IPS-18a (cell line): ENCODE measurements at regions not wholly inside any gene's neighbourhood (a gene's known extent, or its start where the extent isn't known, plus 50 kb on each side); places are given as distances from the start of the nearest gene placed in this dataset.

Experiments used
- H3K27ac ChIP-seq: one replicate; pipeline ENCODE4 v1.5.1; 2013; ENCODE audit warnings: low read length
- H3K27me3 ChIP-seq: one replicate; pipeline ENCODE4 v1.6.1; 2013; ENCODE audit warnings: mild to moderate bottlenecking, low read length; ENCODE audit not compliant: control insufficient read depth, insufficient read depth
- H3K36me3 ChIP-seq: one replicate; pipeline ENCODE4 v1.6.1; 2013; ENCODE audit warnings: low read depth, low read length; ENCODE audit not compliant: control insufficient read depth
- H3K4me1 ChIP-seq: one replicate; pipeline ENCODE4 v1.6.1; 2013; ENCODE audit warnings: low read depth, low read length; ENCODE audit not compliant: control insufficient read depth
- H3K4me3 ChIP-seq: one replicate; pipeline ENCODE4 v1.5.1; 2013; ENCODE audit warnings: low read length
- H3K9ac ChIP-seq: one replicate; pipeline ENCODE4 v1.6.1; 2013; ENCODE audit warnings: mild to moderate bottlenecking, low read length, moderate library complexity
- H3K9me3 ChIP-seq: one replicate; pipeline ENCODE4 v1.6.1; 2013; ENCODE audit warnings: low read depth, low read length; ENCODE audit not compliant: control insufficient read depth

- Histone ChIP-seq H3K4me3 (no peak overlapping the region), H3K9me3 (no peaks in the 10 kb centered on the region), H3K9ac (no peak overlapping the region), H3K4me1 (no peaks in the 10 kb centered on the region), H3K36me3 (no peaks in the 10 kb centered on the region), H3K27ac (no peak overlapping the region), H3K27me3 (no peaks in the 10 kb centered on the region)
Observed at GRCh38 chr21:36579898-36580297, 100.0 kb upstream of the CLDN14 start.

GRCh38 chr21:36582271-36582670 is 102.3 kb upstream of the CLDN14 start:
- Histone ChIP-seq H3K27me3 (no peaks in the 10 kb centered on the region), H3K9me3 (no peaks in the 10 kb centered on the region), H3K4me1 (no peaks in the 10 kb centered on the region), H3K27ac (no peak overlapping the region), H3K9ac (no peak overlapping the region), H3K36me3 (no peaks in the 10 kb centered on the region), H3K4me3 (no peak overlapping the region)

GRCh38 chr21:36583591-36583990 is 103.7 kb upstream of the CLDN14 start:
- no peak overlapping the region for H3K27ac ChIP-seq
- no peaks in the 10 kb centered on the region for H3K36me3 ChIP-seq
- H3K27me3 ChIP-seq: no peaks in the 10 kb centered on the region
- H3K9me3 ChIP-seq: no peaks in the 10 kb centered on the region
- H3K4me1 ChIP-seq: no peaks in the 10 kb centered on the region
- no peak overlapping the region for H3K4me3 ChIP-seq
- no peak overlapping the region for H3K9ac ChIP-seq

GRCh38 chr21:36584980-36585940 is 105.3 kb upstream of the CLDN14 start:
- no peaks in the 10 kb centered on the region for H3K36me3 ChIP-seq
- H3K9ac ChIP-seq: no peak overlapping the region
- no peaks in the 10 kb centered on the region for H3K27me3 ChIP-seq
- no peaks in the 10 kb centered on the region for H3K4me1 ChIP-seq
- H3K27ac ChIP-seq: no peak overlapping the region
- no peak overlapping the region for H3K4me3 ChIP-seq
- no peaks in the 10 kb centered on the region for H3K9me3 ChIP-seq

- Histone ChIP-seq H3K4me1 (no peaks in the 10 kb centered on the region), H3K9me3 (no peaks in the 10 kb centered on the region), H3K27ac (no peak overlapping the region), H3K9ac (no peak overlapping the region), H3K36me3 (no peaks in the 10 kb centered on the region), H3K27me3 (no peaks in the 10 kb centered on the region), H3K4me3 (no peak overlapping the region)
Observed at GRCh38 chr21:36587388-36587787, 107.5 kb upstream of the CLDN14 start.

GRCh38 chr21:36589352-36589971 is 109.5 kb upstream of the SIM2 start:
- no peak overlapping the region for H3K4me3 ChIP-seq
- H3K9me3 ChIP-seq: no peaks in the 10 kb centered on the region
- no peaks in the 10 kb centered on the region for H3K27me3 ChIP-seq
- no peak overlapping the region for H3K9ac ChIP-seq
- H3K27ac ChIP-seq: no peak overlapping the region
- H3K4me1 ChIP-seq: no peaks in the 10 kb centered on the region
- no peaks in the 10 kb centered on the region for H3K36me3 ChIP-seq

- Histone ChIP-seq H3K27ac (no peak overlapping the region), H3K4me3 (no peak overlapping the region), H3K27me3 (no peaks in the 10 kb centered on the region), H3K9me3 (no peaks in the 10 kb centered on the region), H3K9ac (no peak overlapping the region), H3K36me3 (no peaks in the 10 kb centered on the region), H3K4me1 (no peaks in the 10 kb centered on the region)
Observed at GRCh38 chr21:36591326-36591970, 107.5 kb upstream of the SIM2 start.

GRCh38 chr21:36596174-36596573 is 102.7 kb upstream of the SIM2 start:
- Histone ChIP-seq H3K9me3 (no peaks in the 10 kb centered on the region), H3K4me3 (no peak overlapping the region), H3K27me3 (no peaks in the 10 kb centered on the region), H3K4me1 (no peaks in the 10 kb centered on the region), H3K36me3 (no peaks in the 10 kb centered on the region), H3K9ac (no peak overlapping the region), H3K27ac (no peak overlapping the region)

- no peaks in the 10 kb centered on the region for H3K9me3 ChIP-seq
- no peaks in the 10 kb centered on the region for H3K4me1 ChIP-seq
- H3K9ac ChIP-seq: no peak overlapping the region
- no peaks in the 10 kb centered on the region for H3K27me3 ChIP-seq
- no peaks in the 10 kb centered on the region for H3K36me3 ChIP-seq
- H3K4me3 ChIP-seq: no peak overlapping the region
- no peak overlapping the region for H3K27ac ChIP-seq
Observed at GRCh38 chr21:36601362-36601761, 97.6 kb upstream of the SIM2 start.

- Histone ChIP-seq H3K9ac (no peak overlapping the region), H3K4me1 (no peaks in the 10 kb centered on the region), H3K36me3 (no peaks in the 10 kb centered on the region), H3K4me3 (no peak overlapping the region), H3K27ac (no peak overlapping the region), H3K9me3 (no peaks in the 10 kb centered on the region), H3K27me3 (no peaks in the 10 kb centered on the region)
Observed at GRCh38 chr21:36602735-36603134, 96.2 kb upstream of the SIM2 start.

GRCh38 chr21:36603221-36603620 is 95.7 kb upstream of the SIM2 start:
- Histone ChIP-seq H3K9me3 (no peaks in the 10 kb centered on the region), H3K4me1 (peaks cover 1% of the 10 kb centered on the region), H3K27ac (no peak overlapping the region), H3K4me3 (no peak overlapping the region), H3K36me3 (no peaks in the 10 kb centered on the region), H3K27me3 (no peaks in the 10 kb centered on the region), H3K9ac (no peak overlapping the region)
